Naive thymus-derived CD4-positive, alpha-beta T cell (primary cell): ENCODE measurements at regions not wholly inside any gene's neighbourhood (a gene's known extent, or its start where the extent isn't known, plus 50 kb on each side); places are given as distances from the start of the nearest gene placed in this dataset.

Experiments used
- ATAC-seq: fragments of 150-1000 bp; cut with Tn5 transposase; 2 replicates; pipeline ENCODE4 v1.10.0; 2021; ENCODE audit warnings: mild to moderate bottlenecking, moderate library complexity
- CTCF ChIA-PET: fragments of 350-600 bp; sonication (Branson Sonifier 250); formaldehyde crosslinking; loops from one replicate; lab custom pipeline; 2021; ENCODE audit warnings: antibody characterized with exemption; lab: Charles Lee
- POLR2A ChIA-PET: fragments of 350-600 bp; sonication (Branson Sonifier 250); formaldehyde crosslinking; loops from one replicate; lab custom pipeline; 2021; ENCODE audit warnings: antibody characterized with exemption, inconsistent platforms; lab: Charles Lee
- DNase-seq, 9 donors: peaks; one replicate each; pipeline versions ENCODE4 v3.0.0 to v3.0.0-alpha.2; 2020 to 2022; ENCODE audit warnings: mixed read lengths in 1 of 9
- H3K27ac ChIP-seq: one replicate; pipeline ENCODE4 v1.7.0; 2013; ENCODE audit warnings: mild to moderate bottlenecking, low read depth, low read length, moderate library complexity
- H3K27me3 ChIP-seq, 2 donors: one replicate each; pipeline ENCODE4 v1.7.0; 2013; ENCODE audit warnings: low read length in 2 of 2, mild to moderate bottlenecking in 2 of 2, moderate library complexity in 2 of 2; ENCODE audit not compliant: control insufficient read depth in 2 of 2, insufficient read depth in 2 of 2
- H3K36me3 ChIP-seq, 3 experiments: 1 replicate in 2 of 3; 2 replicates in 1 of 3; pipeline ENCODE4 v1.7.0; 2013; ENCODE audit warnings: low read length in 3 of 3, mild to moderate bottlenecking in 3 of 3, moderate library complexity in 1 of 3; ENCODE audit not compliant: insufficient read depth in 3 of 3, control insufficient read depth in 2 of 3
- H3K4me1 ChIP-seq, 2 donors: one replicate each; pipeline ENCODE4 v1.7.0; 2013; ENCODE audit warnings: low read length in 2 of 2, mild to moderate bottlenecking in 2 of 2, moderate library complexity in 1 of 2; ENCODE audit not compliant: control insufficient read depth in 2 of 2, insufficient read depth in 2 of 2
- H3K4me3 ChIP-seq: 2 replicates; pipeline ENCODE4 v1.7.0; 2013; ENCODE audit warnings: mild to moderate bottlenecking, low read length
- H3K9me3 ChIP-seq, 3 experiments: 1 replicate in 2 of 3; 2 replicates in 1 of 3; pipeline ENCODE4 v1.7.0; 2013; ENCODE audit warnings: low read length in 3 of 3; ENCODE audit not compliant: control insufficient read depth in 2 of 3
- H3K27ac Mint-ChIP-seq, 9 donors: one replicate each; pipeline ENCODE4 v1.8.0; 2020 to 2022; ENCODE audit warnings: mixed read lengths in 9 of 9, mild to moderate bottlenecking in 8 of 9, moderate library complexity in 5 of 9, inconsistent platforms in 2 of 9
- H3K27me3 Mint-ChIP-seq, 5 donors: one replicate each; pipeline ENCODE4 v1.8.0; 2021 to 2022; ENCODE audit warnings: mixed read lengths in 5 of 5, mild to moderate bottlenecking in 1 of 5
- H3K36me3 Mint-ChIP-seq, 5 donors: one replicate each; pipeline ENCODE4 v1.8.0; 2020 to 2022; ENCODE audit warnings: mixed read lengths in 5 of 5, mild to moderate bottlenecking in 3 of 5, inconsistent platforms in 1 of 5
- H3K4me1 Mint-ChIP-seq, 7 donors: one replicate each; pipeline ENCODE4 v1.8.0; 2020 to 2022; ENCODE audit warnings: mixed read lengths in 7 of 7, mild to moderate bottlenecking in 3 of 7, inconsistent platforms in 1 of 7
- H3K4me3 Mint-ChIP-seq, 10 donors: one replicate each; pipeline ENCODE4 v1.8.0; 2020 to 2022; ENCODE audit warnings: mild to moderate bottlenecking in 10 of 10, mixed read lengths in 10 of 10, moderate library complexity in 6 of 10, inconsistent platforms in 2 of 10
- H3K9me3 Mint-ChIP-seq, 11 donors: one replicate each; pipeline ENCODE4 v1.8.0; 2020 to 2022; ENCODE audit warnings: mixed read lengths in 11 of 11, mild to moderate bottlenecking in 4 of 11, inconsistent platforms in 1 of 11, moderate library complexity in 1 of 11
- intact Hi-C, 2 donors: fragments of 100-400 bp; cut with micrococcal nuclease; formaldehyde crosslinking; loops; one replicate each; pipeline ENCODE4 v1.15.1; 2023

- Histone ChIP-seq H3K27me3 (no peaks in the 10 kb centered on the region), H3K36me3 (no peaks in the 10 kb centered on the region), H3K27ac (no peak overlapping the region), H3K9me3 (no peaks in the 10 kb centered on the region), H3K4me3 (no peak overlapping the region), H3K4me1 (peaks cover 0 to 3% of the 10 kb centered on the region in 2 donors)
- ChIA-PET CTCF (no interaction called here), POLR2A (no interaction called here)
- intact Hi-C loops = no loop called here
- ATAC-seq (no peak), DNase-seq (no peak)
- no peaks in the 10 kb centered on the region for H3K36me3 Mint-ChIP-seq
- no peak overlapping the region for H3K27ac Mint-ChIP-seq
- peaks cover 0 to 6% (median 0%) of the 10 kb centered on the region in 7 donors for H3K4me1 Mint-ChIP-seq
- no peak overlapping the region for H3K4me3 Mint-ChIP-seq
- peaks cover 0 to 4% (median 0%) of the 10 kb centered on the region in 11 donors for H3K9me3 Mint-ChIP-seq
- peaks cover 11 to 26% (median 14%) of the 10 kb centered on the region in 5 donors for H3K27me3 Mint-ChIP-seq
Observed at GRCh38 chr22:44599084-44599483, 101.1 kb upstream of the RTL6 start.

- Mint-ChIP-seq H3K4me3 (no peak overlapping the region), H3K9me3 (peaks cover 0 to 4% (median 0%) of the 10 kb centered on the region in 11 donors), H3K4me1 (peaks cover 0 to 6% (median 0%) of the 10 kb centered on the region in 7 donors), H3K27me3 (peaks cover 13 to 31% (median 21%) of the 10 kb centered on the region in 5 donors), H3K27ac (no peak overlapping the region), H3K36me3 (no peaks in the 10 kb centered on the region)
- intact Hi-C loops = no loop called here
- no peaks in the 10 kb centered on the region for H3K27me3 ChIP-seq
- ATAC-seq = no peak
- H3K4me3 ChIP-seq = no peak overlapping the region
- CTCF ChIA-PET = no interaction called here
- DNase-seq = no peak
- no peak overlapping the region for H3K27ac ChIP-seq
- POLR2A ChIA-PET = no interaction called here
- no peaks in the 10 kb centered on the region for H3K36me3 ChIP-seq
- peaks cover 0 to 3% of the 10 kb centered on the region in 2 donors for H3K4me1 ChIP-seq
- H3K9me3 ChIP-seq = no peaks in the 10 kb centered on the region
Observed at GRCh38 chr22:44597616-44598015, 99.6 kb upstream of the RTL6 start.

- peaks cover 0 to 4% (median 0%) of the 10 kb centered on the region in 11 donors for H3K9me3 Mint-ChIP-seq
- ChIA-PET CTCF (no interaction called here), POLR2A (no interaction called here)
- no peaks in the 10 kb centered on the region for H3K27me3 ChIP-seq
- DNase-seq (no peak), ATAC-seq (no peak)
- no peak overlapping the region for H3K4me3 Mint-ChIP-seq
- H3K36me3 ChIP-seq = no peaks in the 10 kb centered on the region
- H3K27ac ChIP-seq = no peak overlapping the region
- H3K9me3 ChIP-seq = no peaks in the 10 kb centered on the region
- peaks cover 0 to 6% (median 0%) of the 10 kb centered on the region in 7 donors for H3K4me1 Mint-ChIP-seq
- H3K4me1 ChIP-seq = peaks cover 0 to 3% of the 10 kb centered on the region in 2 donors
- intact Hi-C loops = no loop called here
- no peak overlapping the region for H3K4me3 ChIP-seq
- H3K27ac Mint-ChIP-seq = no peak overlapping the region
- peaks cover 11 to 32% (median 22%) of the 10 kb centered on the region in 5 donors for H3K27me3 Mint-ChIP-seq
- H3K36me3 Mint-ChIP-seq = no peaks in the 10 kb centered on the region
Observed at GRCh38 chr22:44596396-44597125, 98.5 kb upstream of the RTL6 start.

- intact Hi-C loops = no loop called here
- Histone ChIP-seq H3K27ac (no peak overlapping the region), H3K27me3 (no peaks in the 10 kb centered on the region), H3K36me3 (no peaks in the 10 kb centered on the region), H3K4me1 (peaks cover 0 to 3% of the 10 kb centered on the region in 2 donors), H3K9me3 (no peaks in the 10 kb centered on the region), H3K4me3 (no peak overlapping the region)
- CTCF ChIA-PET = no interaction called here
- Mint-ChIP-seq H3K4me1 (peaks cover 0 to 6% (median 0%) of the 10 kb centered on the region in 7 donors), H3K27ac (no peak overlapping the region), H3K4me3 (no peak overlapping the region), H3K9me3 (peaks cover 0 to 4% (median 0%) of the 10 kb centered on the region in 11 donors), H3K36me3 (no peaks in the 10 kb centered on the region), H3K27me3 (peaks cover 9 to 32% (median 22%) of the 10 kb centered on the region in 5 donors)
- POLR2A ChIA-PET = no interaction called here
- ATAC-seq = peak; percentile 34
- no peak for DNase-seq
Observed at GRCh38 chr22:44595841-44596341, 97.9 kb upstream of the RTL6 start.

- DNase-seq (no peak), ATAC-seq (no peak)
- intact Hi-C loops = no loop called here
- Histone ChIP-seq H3K4me3 (no peak overlapping the region), H3K27ac (no peak overlapping the region), H3K36me3 (no peaks in the 10 kb centered on the region), H3K9me3 (no peaks in the 10 kb centered on the region), H3K4me1 (peaks cover 0 to 3% of the 10 kb centered on the region in 2 donors), H3K27me3 (no peaks in the 10 kb centered on the region)
- ChIA-PET POLR2A (no interaction called here), CTCF (no interaction called here)
- Mint-ChIP-seq H3K4me3 (peak overlapping the region in 1 of 10 donors; percentile 22), H3K4me1 (peaks cover 0 to 6% (median 0%) of the 10 kb centered on the region in 7 donors), H3K9me3 (peaks cover 0 to 4% (median 0%) of the 10 kb centered on the region in 11 donors), H3K27ac (no peak overlapping the region), H3K36me3 (no peaks in the 10 kb centered on the region), H3K27me3 (peaks cover 9 to 32% (median 22%) of the 10 kb centered on the region in 5 donors)
Observed at GRCh38 chr22:44594951-44595350, 96.9 kb upstream of the RTL6 start.

GRCh38 chr22:44592824-44593148 lies 94.8 kb upstream of the RTL6 start:
- Mint-ChIP-seq H3K4me3 (no peak overlapping the region), H3K27me3 (peaks cover 16 to 37% (median 22%) of the 10 kb centered on the region in 5 donors), H3K4me1 (peaks cover 0 to 6% (median 0%) of the 10 kb centered on the region in 7 donors), H3K9me3 (peaks cover 0 to 6% (median 0%) of the 10 kb centered on the region in 11 donors), H3K27ac (no peak overlapping the region), H3K36me3 (no peaks in the 10 kb centered on the region)
- Histone ChIP-seq H3K4me3 (no peak overlapping the region), H3K9me3 (no peaks in the 10 kb centered on the region), H3K27me3 (no peaks in the 10 kb centered on the region), H3K36me3 (no peaks in the 10 kb centered on the region), H3K27ac (no peak overlapping the region), H3K4me1 (peaks cover 0 to 3% of the 10 kb centered on the region in 2 donors)
- intact Hi-C loops = no loop called here
- DNase-seq = no peak
- no peak for ATAC-seq
- ChIA-PET CTCF (no interaction called here), POLR2A (no interaction called here)
